ENCODE measurements at regions not wholly inside any gene's neighbourhood (a gene's known extent, or its start where the extent isn't known, plus 50 kb on each side); places are given as distances from the start of the nearest gene placed in this dataset.

GRCh38 chr16:6701096-6701495 lies 631.5 kb upstream of the RBFOX1 start:
- TF ChIP-seq, protein P1, sequence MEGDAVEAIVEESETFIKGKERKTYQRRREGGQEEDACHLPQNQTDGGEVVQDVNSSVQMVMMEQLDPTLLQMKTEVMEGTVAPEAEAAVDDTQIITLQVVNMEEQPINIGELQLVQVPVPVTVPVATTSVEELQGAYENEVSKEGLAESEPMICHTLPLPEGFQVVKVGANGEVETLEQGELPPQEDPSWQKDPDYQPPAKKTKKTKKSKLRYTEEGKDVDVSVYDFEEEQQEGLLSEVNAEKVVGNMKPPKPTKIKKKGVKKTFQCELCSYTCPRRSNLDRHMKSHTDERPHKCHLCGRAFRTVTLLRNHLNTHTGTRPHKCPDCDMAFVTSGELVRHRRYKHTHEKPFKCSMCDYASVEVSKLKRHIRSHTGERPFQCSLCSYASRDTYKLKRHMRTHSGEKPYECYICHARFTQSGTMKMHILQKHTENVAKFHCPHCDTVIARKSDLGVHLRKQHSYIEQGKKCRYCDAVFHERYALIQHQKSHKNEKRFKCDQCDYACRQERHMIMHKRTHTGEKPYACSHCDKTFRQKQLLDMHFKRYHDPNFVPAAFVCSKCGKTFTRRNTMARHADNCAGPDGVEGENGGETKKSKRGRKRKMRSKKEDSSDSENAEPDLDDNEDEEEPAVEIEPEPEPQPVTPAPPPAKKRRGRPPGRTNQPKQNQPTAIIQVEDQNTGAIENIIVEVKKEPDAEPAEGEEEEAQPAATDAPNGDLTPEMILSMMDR (IDR thresholded peaks at IDR 0.05; ENCODE audit: low read depth, low read length), result no peak
- TF ChIP-seq EZH2phosphoT487 (IDR thresholded peaks at IDR 0.05; ENCODE audit: low read depth), result no peak
